ENCODE measurements at regions not wholly inside any gene's neighbourhood (a gene's known extent, or its start where the extent isn't known, plus 50 kb on each side); places are given as distances from the start of the nearest gene placed in this dataset.

- no peak for DNase-seq (ENCODE audit: low read depth)
These were observed 150.9 kb upstream of the WSCD2 start for GRCh38 chr12:107978201-107978600.

DNA sequence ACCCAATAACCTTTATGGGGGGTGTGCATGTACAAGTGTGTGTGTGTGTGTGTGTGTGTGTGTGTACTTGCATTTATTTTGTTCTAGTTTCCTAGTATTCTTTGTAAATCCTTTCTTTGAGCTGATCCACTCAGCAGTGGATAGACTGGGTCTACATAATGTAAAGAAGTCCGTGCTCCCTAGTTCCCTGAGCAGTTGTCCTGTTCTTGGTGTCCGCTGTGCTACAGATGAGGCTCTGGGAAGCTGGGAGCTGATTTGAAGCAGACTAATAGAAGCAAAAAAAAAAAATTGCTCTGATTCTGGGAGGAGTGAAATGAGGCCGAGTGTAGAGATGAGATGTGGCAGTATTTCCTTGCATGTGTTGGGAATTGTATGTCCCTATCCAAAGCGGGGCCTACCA, 150.4 kb upstream of the WSCD2 start:
- no peak for DNase-seq (ENCODE audit: low read depth)

- no peak for DNase-seq (ENCODE audit: low read depth)
These were observed 145.2 kb upstream of the WSCD2 start for GRCh38 chr12:107983756-107984472.

- no peak for DNase-seq (ENCODE audit: low read depth)
These were observed 144.1 kb upstream of the WSCD2 start for GRCh38 chr12:107984973-107985372.

DNA sequence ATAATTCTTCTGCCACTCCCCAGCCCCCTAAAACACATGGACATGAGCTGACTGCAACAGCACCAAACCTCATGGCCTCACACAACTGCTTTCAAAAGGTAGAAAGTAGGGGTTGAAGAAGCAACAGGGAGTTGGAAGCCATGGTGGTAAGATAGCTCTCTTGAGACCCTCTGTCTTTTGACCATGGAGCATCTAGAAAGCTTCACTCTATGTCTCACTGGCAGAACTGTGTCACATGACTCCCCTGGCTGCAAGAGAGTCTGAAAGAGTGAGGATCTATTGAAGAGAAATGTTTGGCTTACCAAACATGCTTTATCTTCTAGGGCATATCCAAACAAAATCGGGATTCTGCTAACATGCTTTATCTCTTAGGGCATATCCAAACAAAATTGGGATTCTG, 142.9 kb upstream of the WSCD2 start:
- no peak for DNase-seq (ENCODE audit: low read depth)

- DNase-seq (ENCODE audit: low read depth) = no peak
These were observed 138.8 kb upstream of the WSCD2 start for GRCh38 chr12:107990325-107990724.

DNA sequence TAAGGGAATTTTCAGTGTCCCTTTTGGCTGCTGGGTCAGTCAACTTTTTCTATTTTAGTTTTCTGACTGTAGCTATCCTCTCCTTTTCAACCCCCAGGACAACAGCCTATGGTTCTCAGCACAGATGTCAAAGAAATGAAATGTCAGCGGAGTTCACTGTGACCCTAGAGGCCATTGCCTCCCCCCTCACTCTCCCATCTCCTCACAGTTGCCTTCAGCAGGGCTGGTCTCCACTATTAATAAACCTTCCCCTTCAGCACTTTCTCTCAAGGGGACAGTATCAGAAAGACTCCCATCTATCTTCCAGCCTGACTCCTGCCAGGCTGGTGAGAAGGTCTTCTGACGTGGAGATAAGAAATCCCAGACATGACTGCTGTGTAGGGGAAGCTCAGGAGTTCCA, 137.1 kb upstream of the WSCD2 start:
- no peak for DNase-seq (ENCODE audit: low read depth)

GRCh38 chr12:107992870-107993451, 136.1 kb upstream of the WSCD2 start:
- DNase-seq (ENCODE audit: low read depth) = peak; percentile 6

- no peak for DNase-seq (ENCODE audit: low read depth)
These were observed 130.2 kb upstream of the WSCD2 start for GRCh38 chr12:107998863-107999262.

DNA sequence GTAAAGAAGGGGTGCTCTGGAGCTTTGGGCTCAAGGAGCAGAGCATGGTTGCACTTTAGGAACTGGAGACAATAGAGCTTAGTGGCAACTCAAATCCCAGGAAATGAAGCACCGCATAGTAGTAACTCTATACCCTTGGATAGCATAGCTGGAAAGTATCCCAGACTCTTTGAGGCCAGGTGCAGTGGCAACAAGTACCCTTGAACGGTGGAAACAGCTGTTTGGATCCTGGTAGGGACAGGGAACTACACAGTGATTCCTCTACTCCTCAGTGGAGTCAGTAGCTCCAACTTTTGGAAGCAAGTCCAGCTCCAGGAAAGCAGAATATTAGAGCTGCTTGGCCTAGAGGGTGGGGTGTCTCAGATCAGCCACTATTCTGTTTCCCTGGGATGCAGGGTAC, 129.0 kb upstream of the WSCD2 start:
- DNase-seq (ENCODE audit: low read depth) = no peak

GRCh38 chr12:108004319-108004718, 124.8 kb upstream of the WSCD2 start:
- no peak for DNase-seq (ENCODE audit: low read depth)

DNA sequence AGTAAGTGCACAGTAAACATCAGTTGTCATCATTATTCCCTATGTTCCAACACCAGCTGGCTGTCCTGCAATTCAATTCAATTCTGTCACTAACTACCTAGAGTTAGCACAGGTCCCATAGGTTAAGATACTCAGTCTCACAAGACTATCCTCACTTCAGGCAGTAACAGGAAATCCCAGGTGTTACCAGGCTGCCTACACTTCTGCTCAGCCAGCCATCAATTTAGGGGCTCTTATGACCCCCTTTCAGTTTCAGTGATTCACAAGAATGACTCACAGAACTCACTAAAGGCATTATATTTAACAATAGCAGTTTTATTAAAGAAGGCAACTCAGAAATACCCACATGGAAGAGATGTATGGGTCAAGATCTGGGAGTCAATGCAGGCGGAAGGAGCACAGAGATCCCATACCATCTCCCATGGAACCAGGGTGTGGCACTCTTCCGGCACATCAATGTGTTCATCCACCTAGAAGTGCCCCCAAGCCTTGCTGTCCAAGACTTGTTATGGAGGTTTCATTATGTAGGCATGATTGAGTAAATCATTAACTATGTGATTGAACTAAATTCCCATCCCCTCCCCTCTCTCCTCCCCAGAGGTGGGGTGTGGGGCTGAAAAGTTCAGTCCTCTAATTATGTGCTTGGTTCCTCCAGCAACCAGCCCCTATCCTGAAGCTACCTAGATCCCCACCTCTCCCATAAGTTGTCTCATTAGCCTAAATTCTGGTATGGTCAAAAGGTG, 120.8 kb upstream of the WSCD2 start:
- no peak for DNase-seq (ENCODE audit: low read depth)

- DNase-seq (ENCODE audit: low read depth) = no peak
These were observed 119.5 kb upstream of the WSCD2 start for GRCh38 chr12:108009442-108010070.

- DNase-seq (ENCODE audit: low read depth) = no peak
These were observed 113.0 kb upstream of the WSCD2 start for GRCh38 chr12:108016022-108016564.

DNA sequence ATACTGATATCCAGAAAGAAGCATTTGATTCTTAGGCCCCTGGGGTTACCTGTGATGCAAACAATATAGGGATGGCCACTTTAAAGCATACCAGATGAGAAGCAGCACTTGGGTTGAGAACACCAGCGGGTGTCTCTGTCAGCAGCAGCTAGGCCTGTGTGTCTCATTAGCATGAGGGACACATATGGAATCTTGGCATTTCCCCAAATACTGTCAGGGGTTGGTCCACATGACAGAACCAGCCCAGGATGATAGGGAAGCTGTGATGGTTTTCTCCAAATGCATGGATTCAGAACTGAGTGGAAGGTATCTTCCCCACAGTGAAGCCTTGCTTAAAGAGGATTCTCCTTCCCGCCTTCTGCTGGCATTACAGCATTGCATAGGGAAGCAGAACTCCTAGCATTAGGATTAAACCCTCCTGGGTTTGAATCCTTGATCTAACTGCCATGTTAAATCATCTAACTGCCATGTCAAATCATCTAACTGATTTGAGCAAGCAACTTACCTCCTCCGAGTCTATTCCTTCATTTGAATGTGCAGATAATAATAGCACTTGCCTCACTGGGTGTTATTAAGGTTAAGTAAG, 111.5 kb upstream of the WSCD2 start:
- DNase-seq (ENCODE audit: low read depth) = no peak

- no peak for DNase-seq (ENCODE audit: low read depth)
These were observed 109.2 kb upstream of the WSCD2 start for GRCh38 chr12:108019862-108020261.

- no peak for DNase-seq (ENCODE audit: low read depth)
These were observed 107.9 kb upstream of the WSCD2 start for GRCh38 chr12:108021141-108021540.

DNA sequence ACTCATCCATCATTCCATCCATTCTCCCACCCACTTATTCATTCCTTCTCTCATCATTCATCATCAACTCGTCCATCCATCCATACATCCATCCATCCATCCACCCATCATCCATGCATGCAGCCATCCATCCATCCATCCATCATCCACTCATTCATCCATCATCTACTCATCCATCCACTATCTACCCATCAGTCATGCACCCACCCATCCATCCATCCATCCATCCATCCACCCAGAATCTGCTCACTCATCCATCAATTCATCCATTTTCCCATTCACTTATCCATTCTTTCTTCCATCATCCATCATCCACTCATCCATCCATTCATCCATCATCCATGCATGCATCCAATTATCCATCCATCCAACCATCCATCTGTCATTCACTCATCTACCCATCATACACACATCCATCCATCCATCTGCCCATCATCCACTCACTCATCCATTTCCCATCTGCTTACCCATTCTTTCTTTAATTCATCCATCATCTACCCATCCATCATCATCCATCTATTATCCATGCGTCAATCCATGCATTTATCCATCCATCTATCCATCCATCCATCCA, 107.1 kb upstream of the WSCD2 start:
- no peak for DNase-seq (ENCODE audit: low read depth)

DNA sequence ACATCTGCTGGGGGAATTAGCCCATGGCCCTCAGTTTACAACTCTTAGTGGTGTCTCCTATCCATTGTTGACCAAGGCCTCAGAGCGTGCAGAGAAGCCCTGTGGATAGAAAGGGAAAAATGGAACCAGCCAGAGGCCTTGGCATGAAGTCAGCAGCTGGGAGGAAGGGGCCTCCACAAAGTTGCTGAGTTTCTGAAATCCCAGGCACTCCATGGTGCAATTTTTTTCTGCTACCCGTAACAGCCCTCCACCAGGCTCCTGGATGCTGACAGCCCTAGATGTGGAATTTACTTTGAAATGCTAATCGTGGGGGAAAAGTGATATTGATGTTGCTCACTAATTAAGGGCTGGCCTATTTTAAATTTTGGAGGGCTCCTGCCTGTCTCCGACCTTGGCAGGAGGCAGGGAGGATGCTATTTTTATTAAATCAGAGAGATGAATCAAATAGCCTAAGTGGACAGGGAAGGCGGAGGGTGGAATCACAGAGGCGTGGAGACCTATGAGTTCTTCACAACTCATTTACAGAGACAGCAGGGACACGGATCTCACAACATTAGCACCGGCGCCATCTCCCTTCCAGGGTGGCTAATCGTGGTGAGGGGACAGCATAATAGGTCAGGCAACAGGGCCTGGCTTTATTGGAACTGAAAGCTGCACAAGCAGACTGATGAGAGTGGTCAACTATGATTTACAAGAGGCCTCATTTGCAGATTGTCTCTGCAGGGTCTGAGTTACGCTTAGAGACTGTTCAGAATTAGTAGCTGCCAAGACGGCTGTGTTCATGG, 99.8 kb upstream of the WSCD2 start:
- no peak for DNase-seq (ENCODE audit: low read depth)

DNA sequence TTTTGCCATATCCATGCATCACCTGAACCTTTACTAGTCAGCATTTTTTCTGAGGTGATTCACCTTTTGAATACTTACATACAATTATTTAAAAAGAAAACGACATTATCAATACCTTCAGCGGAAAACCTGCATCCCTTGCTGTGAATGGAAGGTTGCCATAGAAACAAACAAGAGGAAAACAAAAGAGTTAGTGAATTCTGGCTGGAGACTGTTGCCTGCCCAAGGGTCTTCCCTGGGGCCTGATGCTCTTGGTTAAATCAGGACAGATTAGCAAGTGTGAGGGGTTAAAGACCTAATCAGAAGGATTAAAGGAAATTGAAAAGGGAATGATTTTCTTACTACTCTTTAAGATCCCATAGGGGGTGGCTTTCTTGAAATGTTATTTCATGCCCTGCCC, 96.0 kb upstream of the WSCD2 start:
- DNase-seq (ENCODE audit: low read depth) = no peak

DNA sequence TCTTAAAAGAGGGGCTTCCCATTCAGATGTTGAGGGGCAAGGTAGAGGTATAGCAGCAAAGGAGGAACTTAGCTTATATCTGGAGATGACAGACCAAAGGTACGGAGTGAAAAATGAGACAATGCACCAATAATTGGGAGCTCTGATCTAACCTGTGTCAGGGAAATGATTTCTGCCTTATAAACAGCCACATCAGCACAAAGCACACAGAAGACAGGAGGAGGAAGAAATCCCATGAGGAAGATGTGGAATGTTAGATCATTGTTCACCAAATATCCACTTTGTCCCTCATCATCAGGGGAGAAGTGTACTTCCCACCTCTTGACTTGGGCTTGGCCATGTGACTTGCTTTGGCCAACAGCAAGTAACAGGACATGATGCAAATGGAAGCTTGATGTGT, 93.7 kb upstream of the WSCD2 start:
- no peak for DNase-seq (ENCODE audit: low read depth)

Measured in stromal cell of bone marrow (primary cell).